Neural crest cell (in vitro differentiated cells): ENCODE measurements at regions not wholly inside any gene's neighbourhood (a gene's known extent, or its start where the extent isn't known, plus 50 kb on each side); places are given as distances from the start of the nearest gene placed in this dataset.

Source experiments
- DNase-seq: peaks from one replicate; pipeline ENCODE4 v3.0.0; 2021; ENCODE audit warnings: low read depth, mixed read lengths, low spot score
- H3K27ac Mint-ChIP-seq: one replicate; pipeline ENCODE4 v1.8.0; 2021; ENCODE audit warnings: mild to moderate bottlenecking, mixed read lengths; ENCODE audit not compliant: unreplicated experiment
- H3K27me3 Mint-ChIP-seq: 2 replicates; pipeline ENCODE4 v1.8.0; 2021; ENCODE audit warnings: low read depth, mild to moderate bottlenecking, mixed read lengths
- H3K36me3 Mint-ChIP-seq: 2 replicates; pipeline ENCODE4 v1.8.0; 2021; ENCODE audit warnings: low read depth, mild to moderate bottlenecking, mixed read lengths
- H3K4me1 Mint-ChIP-seq: 2 replicates; pipeline ENCODE4 v1.8.0; 2021; ENCODE audit warnings: mixed read lengths
- H3K4me3 Mint-ChIP-seq: one replicate; pipeline ENCODE4 v1.8.0; 2021; ENCODE audit warnings: mild to moderate bottlenecking, mixed read lengths
- H3K9me3 Mint-ChIP-seq: 2 replicates; pipeline ENCODE4 v1.8.0; 2021; ENCODE audit warnings: mixed read lengths
- CTCF ChIP-seq: fragments of 200-600 bp; sonication (generic); conservative IDR thresholded peaks from 2 replicates; pipeline ENCODE4 v1.5.0; 2021; ENCODE audit warnings: antibody characterized with exemption, mild to moderate bottlenecking

GRCh38 chr11:96567176-96567575 lies 177.4 kb downstream of the JRKL start:
- Mint-ChIP-seq H3K27ac (no peak overlapping the region), H3K4me3 (no peak overlapping the region), H3K36me3 (no peaks in the 10 kb centered on the region), H3K9me3 (no peaks in the 10 kb centered on the region), H3K27me3 (no peaks in the 10 kb centered on the region), H3K4me1 (no peaks in the 10 kb centered on the region)
- no peak for TF ChIP-seq CTCF
- no peak for DNase-seq

- Mint-ChIP-seq H3K27me3 (no peaks in the 10 kb centered on the region), H3K9me3 (no peaks in the 10 kb centered on the region), H3K36me3 (no peaks in the 10 kb centered on the region), H3K27ac (no peak overlapping the region), H3K4me1 (no peaks in the 10 kb centered on the region), H3K4me3 (no peak overlapping the region)
- no peak for DNase-seq
- no peak for TF ChIP-seq CTCF
Observed at GRCh38 chr11:96567667-96568066, 177.9 kb downstream of the JRKL start.

- Mint-ChIP-seq H3K4me3 (no peak overlapping the region), H3K4me1 (no peaks in the 10 kb centered on the region), H3K9me3 (no peaks in the 10 kb centered on the region), H3K27me3 (no peaks in the 10 kb centered on the region), H3K36me3 (peaks cover 2% of the 10 kb centered on the region), H3K27ac (no peak overlapping the region)
- no peak for DNase-seq
- TF ChIP-seq CTCF: no peak
Observed at GRCh38 chr11:96576383-96576782, 186.6 kb downstream of the JRKL start.

- H3K27me3 Mint-ChIP-seq: no peaks in the 10 kb centered on the region
- DNase-seq: no peak
- no peaks in the 10 kb centered on the region for H3K9me3 Mint-ChIP-seq
- TF ChIP-seq CTCF: no peak
- H3K27ac Mint-ChIP-seq: no peak overlapping the region
- no peaks in the 10 kb centered on the region for H3K4me1 Mint-ChIP-seq
- no peak overlapping the region for H3K4me3 Mint-ChIP-seq
- H3K36me3 Mint-ChIP-seq: peaks cover under 1% of the 10 kb centered on the region
Observed at GRCh38 chr11:96578379-96578778, 188.6 kb downstream of the JRKL start.

GRCh38 chr11:96579656-96580055 lies 189.8 kb downstream of the JRKL start:
- TF ChIP-seq CTCF: no peak
- Mint-ChIP-seq H3K27me3 (no peaks in the 10 kb centered on the region), H3K4me3 (no peak overlapping the region), H3K4me1 (no peaks in the 10 kb centered on the region), H3K36me3 (no peaks in the 10 kb centered on the region), H3K27ac (no peak overlapping the region), H3K9me3 (peaks cover 4% of the 10 kb centered on the region)
- DNase-seq: no peak
